Uterus (tissue), 3 donors: ENCODE measurements at regions not wholly inside any gene's neighbourhood (a gene's known extent, or its start where the extent isn't known, plus 50 kb on each side); places are given as distances from the start of the nearest gene placed in this dataset.

Experiments
- DNase-seq, 2 donors: peaks; one replicate each; pipeline ENCODE4 v3.0.0-alpha.2; 2019 to 2020
- H3K27ac ChIP-seq, 2 donors: fragments of 200-600 bp; sonication (generic); 1 replicate in 1 of 2; 2 replicates in 1 of 2; pipeline ENCODE4 v1.5.1; 2016 to 2018
- H3K27me3 ChIP-seq, 2 donors: fragments of 200-600 bp; sonication (generic); one replicate each; pipeline ENCODE4 v1.5.1; 2018 to 2019; ENCODE audit warnings: control low read depth in 1 of 2
- H3K36me3 ChIP-seq, 2 donors: fragments of 200-600 bp; sonication (generic); one replicate each; pipeline ENCODE4 v1.5.1; 2019; ENCODE audit warnings: control low read depth in 1 of 2
- H3K4me1 ChIP-seq, 2 donors: fragments of 200-600 bp; sonication (generic); one replicate each; pipeline ENCODE4 v1.5.1; 2018 to 2019; ENCODE audit warnings: control low read depth in 1 of 2
- H3K4me3 ChIP-seq, 2 donors: fragments of 200-600 bp; sonication (generic); 1 replicate in 1 of 2; 2 replicates in 1 of 2; pipeline ENCODE4 v1.5.1; 2018 to 2019; ENCODE audit warnings: mild to moderate bottlenecking in 1 of 2
- H3K9me3 ChIP-seq, 2 donors: fragments of 200-600 bp; sonication (generic); one replicate each; pipeline ENCODE4 v1.5.1; 2019; ENCODE audit warnings: control low read depth in 1 of 2
- CTCF ChIP-seq, 4 experiments: fragments of 200-600 bp in 2 of 4; fragments of 450-650 bp in 2 of 4; sonication (generic) in 2 of 4; IDR thresholded peaks; one replicate each; pipeline ENCODE4 v1.5.1; 2016 to 2019; ENCODE audit warnings: antibody characterized with exemption in 4 of 4, mild to moderate bottlenecking in 2 of 4, moderate library complexity in 1 of 4
- POLR2A ChIP-seq, 2 donors: fragments of 450-650 bp; IDR thresholded peaks; one replicate each; pipeline ENCODE4 v1.6.1; 2016; ENCODE audit warnings: antibody characterized with exemption in 2 of 2, mild to moderate bottlenecking in 1 of 2, moderate library complexity in 1 of 2
- intact Hi-C: fragments of 100-400 bp; cut with DNase I; formaldehyde crosslinking; loops from one replicate; pipeline ENCODE4 v1.15.1; 2023; ENCODE audit warnings: low total_unique reads
- donor health status: DM: yes; HTN: yes; CAD: no.

GRCh38 chr13:65188721-65189120 lies 2041.4 kb downstream of the PCDH9 start:
- H3K9me3 ChIP-seq = no peaks in the 10 kb centered on the region
- H3K27ac ChIP-seq = no peak overlapping the region
- no peak overlapping the region for H3K4me3 ChIP-seq
- H3K27me3 ChIP-seq = no peaks in the 10 kb centered on the region
- DNase-seq = no peak
- no peak for TF ChIP-seq CTCF (IDR thresholded peaks at IDR 0.05)
- no peak for TF ChIP-seq POLR2A (IDR thresholded peaks at IDR 0.05)
- H3K4me1 ChIP-seq = no peaks in the 10 kb centered on the region
- intact Hi-C loops = no loop called here
- no peaks in the 10 kb centered on the region for H3K36me3 ChIP-seq

GRCh38 chr13:65168026-65168425 lies 2062.1 kb downstream of the PCDH9 start:
- TF ChIP-seq CTCF (IDR thresholded peaks at IDR 0.05) (no peak), POLR2A (IDR thresholded peaks at IDR 0.05) (no peak)
- Histone ChIP-seq H3K4me3 (no peak overlapping the region), H3K9me3 (no peaks in the 10 kb centered on the region), H3K4me1 (no peaks in the 10 kb centered on the region), H3K27ac (no peak overlapping the region), H3K27me3 (no peaks in the 10 kb centered on the region), H3K36me3 (no peaks in the 10 kb centered on the region)
- DNase-seq = no peak
- intact Hi-C loops = no loop called here

- no peak overlapping the region for H3K4me3 ChIP-seq
- H3K4me1 ChIP-seq = no peaks in the 10 kb centered on the region
- intact Hi-C loops = no loop called here
- no peak for TF ChIP-seq POLR2A (IDR thresholded peaks at IDR 0.05)
- TF ChIP-seq CTCF (IDR thresholded peaks at IDR 0.05) = no peak
- no peaks in the 10 kb centered on the region for H3K36me3 ChIP-seq
- no peaks in the 10 kb centered on the region for H3K27me3 ChIP-seq
- no peaks in the 10 kb centered on the region for H3K9me3 ChIP-seq
- no peak overlapping the region for H3K27ac ChIP-seq
- DNase-seq = no peak
Observed at GRCh38 chr13:65166675-65167074, 2063.5 kb downstream of the PCDH9 start.

- no peak overlapping the region for H3K27ac ChIP-seq
- H3K27me3 ChIP-seq = no peaks in the 10 kb centered on the region
- no peak overlapping the region for H3K4me3 ChIP-seq
- no peaks in the 10 kb centered on the region for H3K9me3 ChIP-seq
- intact Hi-C loops = no loop called here
- DNase-seq = no peak
- H3K36me3 ChIP-seq = no peaks in the 10 kb centered on the region
- no peaks in the 10 kb centered on the region for H3K4me1 ChIP-seq
- TF ChIP-seq POLR2A (IDR thresholded peaks at IDR 0.05) = no peak
- TF ChIP-seq CTCF (IDR thresholded peaks at IDR 0.05) = no peak
Observed at GRCh38 chr13:65159803-65160202, 2070.3 kb downstream of the PCDH9 start.

GRCh38 chr13:65155861-65156260 lies 2074.3 kb downstream of the PCDH9 start:
- intact Hi-C loops = no loop called here

More at GRCh38 chr13:65155861-65156260, 2074.3 kb downstream of the PCDH9 start:
- no peaks in the 10 kb centered on the region for H3K9me3 ChIP-seq
- H3K4me3 ChIP-seq = no peak overlapping the region
- no peaks in the 10 kb centered on the region for H3K27me3 ChIP-seq
- no peaks in the 10 kb centered on the region for H3K36me3 ChIP-seq
- TF ChIP-seq CTCF (IDR thresholded peaks at IDR 0.05) (no peak), POLR2A (IDR thresholded peaks at IDR 0.05) (no peak)
- no peak for DNase-seq
- H3K27ac ChIP-seq = no peak overlapping the region
- H3K4me1 ChIP-seq = no peaks in the 10 kb centered on the region
